Putamen (tissue), 1 donor: ENCODE measurements at regions not wholly inside any gene's neighbourhood (a gene's known extent, or its start where the extent isn't known, plus 50 kb on each side); places are given as distances from the start of the nearest gene placed in this dataset.
"Not testable (repeated sequence)": the region's sequence is repeated elsewhere in the genome, so short reads cannot be mapped to it uniquely, and the experiment has no call there.

Source experiments
- DNase-seq: peaks from one replicate; pipeline ENCODE4 v3.0.0-alpha.2; 2016; ENCODE audit warnings: low spot score

DNA sequence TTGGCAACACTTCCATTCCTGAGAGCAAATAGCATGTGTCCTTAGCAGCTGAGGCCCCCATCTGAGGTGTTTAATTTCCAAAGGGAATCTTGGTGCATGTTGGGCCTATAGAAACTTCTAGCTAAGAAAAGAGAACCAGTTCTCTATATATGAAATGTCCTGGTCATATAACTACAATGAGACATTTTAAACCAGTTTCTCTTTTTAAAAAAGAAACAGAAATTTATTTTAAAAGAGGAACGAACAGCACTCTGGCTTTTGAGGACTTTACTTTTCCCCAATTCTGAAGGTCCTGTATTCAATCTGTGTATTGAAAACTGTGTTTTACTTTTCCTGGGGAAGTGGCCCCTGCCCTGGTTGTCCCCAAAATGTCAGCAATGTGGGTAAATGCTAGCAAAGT is 94.0 kb upstream of the FOXN2 start:
- DNase-seq = no peak

- no peak for DNase-seq
Observed at GRCh38 chr2:48221846-48222516, 92.5 kb upstream of the FOXN2 start.

DNA sequence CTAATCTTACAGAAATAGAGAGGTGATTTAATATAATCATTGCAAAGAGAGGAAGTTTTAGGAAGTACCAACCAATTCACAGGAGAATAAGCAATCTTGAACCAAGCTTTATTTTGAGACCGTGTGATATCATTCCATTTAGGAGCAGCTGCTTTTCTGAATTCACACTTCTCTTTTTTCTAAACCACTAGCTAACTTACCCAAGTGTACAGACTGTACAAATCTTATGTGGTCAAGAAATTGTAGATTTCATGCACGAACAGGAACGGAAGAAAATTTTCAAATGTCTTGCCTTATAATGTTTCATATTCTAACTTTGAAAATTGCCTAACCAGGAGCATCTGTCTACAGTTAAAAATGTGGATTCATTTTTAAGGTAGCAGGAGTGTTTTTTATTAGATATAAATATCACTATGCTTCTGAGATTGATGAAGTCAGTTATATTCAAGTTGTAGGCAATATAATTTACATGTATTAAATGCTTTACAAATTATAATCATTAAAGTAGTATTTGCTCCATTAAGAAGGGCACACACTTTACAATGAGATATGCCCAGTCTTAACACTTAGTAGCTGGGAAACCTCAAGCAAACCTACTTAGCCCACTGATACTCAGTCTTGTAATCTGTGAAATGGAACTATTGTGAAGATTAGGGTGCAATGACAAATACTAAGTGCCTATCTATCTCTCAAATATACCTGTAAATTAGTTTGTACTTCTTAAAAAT is 86.7 kb upstream of the FOXN2 start:
- no peak for DNase-seq

- DNase-seq = no peak
Observed at GRCh38 chr2:48228345-48228684, 86.2 kb upstream of the FOXN2 start.

GRCh38 chr2:48229063-48229462 is 85.4 kb upstream of the FOXN2 start:
- no peak for DNase-seq

GRCh38 chr2:48230834-48231233 is 83.6 kb upstream of the FOXN2 start:
- DNase-seq = no peak

GRCh38 chr2:48232351-48232750 is 82.1 kb upstream of the FOXN2 start:
- no peak for DNase-seq

DNA sequence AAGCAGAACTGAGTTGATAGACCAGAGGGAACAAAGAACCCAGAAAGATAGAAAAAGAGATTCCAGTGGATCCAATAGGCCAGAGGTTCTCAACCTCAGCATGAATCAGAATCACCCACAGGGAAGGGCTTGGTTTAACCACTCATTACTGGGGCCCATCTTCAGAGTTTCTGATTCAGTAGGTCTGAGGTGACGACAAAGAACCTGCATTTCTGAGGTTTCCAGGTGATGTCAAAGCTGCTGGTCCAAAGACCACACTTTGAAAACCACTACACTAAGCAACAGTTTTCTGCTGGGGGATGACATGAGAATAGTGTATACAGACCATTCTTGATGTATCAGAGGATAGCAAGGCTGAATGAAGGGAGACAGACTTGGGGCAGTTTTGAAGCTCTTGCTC is 81.5 kb upstream of the FOXN2 start:
- DNase-seq = no peak

GRCh38 chr2:48233824-48234223 is 80.7 kb upstream of the FOXN2 start:
- not testable (repeated sequence) for DNase-seq

DNA sequence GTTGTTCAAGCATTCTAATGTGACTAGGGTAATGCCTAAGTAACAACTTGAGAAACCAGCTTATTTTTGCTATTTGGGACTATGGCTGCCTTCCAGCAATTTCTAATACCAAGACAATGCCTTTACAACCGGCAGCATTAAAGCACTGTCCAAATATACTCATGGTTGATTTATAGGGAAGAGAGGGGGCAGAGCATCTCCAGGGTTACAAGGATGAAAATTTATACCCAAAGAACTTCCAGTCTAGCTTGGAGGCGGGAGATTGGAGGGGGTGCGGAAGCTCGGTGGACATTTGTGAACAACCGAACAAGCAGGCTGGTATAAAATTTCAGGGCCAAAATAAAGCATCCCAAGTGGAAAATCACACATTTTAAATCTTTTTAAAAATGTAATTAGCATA is 79.4 kb upstream of the FOXN2 start:
- DNase-seq = no peak

GRCh38 chr2:48238381-48238780 is 76.1 kb upstream of the FOXN2 start:
- no peak for DNase-seq

DNA sequence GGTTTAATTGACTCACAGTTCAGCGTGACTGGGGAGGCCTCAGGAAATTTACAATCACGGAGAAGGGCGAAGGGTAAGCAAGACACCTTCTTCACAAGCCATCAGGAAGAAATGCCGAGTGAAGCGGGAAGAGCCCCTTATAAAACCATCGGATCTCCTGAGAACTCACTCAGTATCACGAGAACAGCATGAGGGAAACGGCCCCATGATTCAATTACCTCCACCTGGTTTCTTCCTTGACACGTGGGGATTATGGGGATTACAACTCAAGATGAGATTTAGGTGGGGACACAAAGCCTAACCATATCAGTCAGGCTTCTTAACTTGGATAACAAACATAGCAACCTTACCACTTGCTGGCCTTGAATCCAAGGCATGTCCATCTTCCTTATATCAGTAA is 73.6 kb upstream of the FOXN2 start:
- no peak for DNase-seq

GRCh38 chr2:48247206-48247605 is 67.3 kb upstream of the FOXN2 start:
- DNase-seq = no peak

DNA sequence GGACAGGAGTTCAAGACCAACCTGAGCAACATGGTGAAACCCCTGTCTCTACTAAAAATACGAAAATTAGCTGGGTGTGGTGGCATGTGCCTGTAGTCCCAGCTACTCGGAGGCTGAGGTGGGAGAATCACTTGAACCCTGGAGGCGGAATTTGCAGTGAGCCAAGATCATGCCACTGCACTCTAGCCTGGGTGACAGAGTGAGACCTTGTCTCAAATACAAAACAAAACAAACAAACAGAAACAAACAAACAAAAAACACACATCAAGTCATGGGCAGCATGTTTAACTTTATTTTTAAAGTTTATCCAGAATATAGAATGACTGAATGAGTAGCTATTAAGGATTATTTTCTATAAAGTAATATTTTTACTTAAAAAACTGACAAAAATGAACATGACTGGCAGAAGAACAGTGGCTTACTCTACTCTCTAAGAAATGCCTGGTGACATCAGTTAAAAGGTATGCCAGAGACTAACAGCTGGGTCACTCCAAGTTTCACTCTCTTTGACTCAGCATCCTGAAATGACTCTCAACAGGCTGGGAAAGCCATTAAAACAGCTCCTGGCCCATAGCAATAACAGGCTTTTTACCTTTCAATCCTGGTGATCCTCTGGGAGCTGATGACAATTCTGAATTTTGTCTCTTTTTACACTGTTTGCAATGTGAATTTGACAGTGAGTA is 66.1 kb upstream of the FOXN2 start:
- no peak for DNase-seq

DNA sequence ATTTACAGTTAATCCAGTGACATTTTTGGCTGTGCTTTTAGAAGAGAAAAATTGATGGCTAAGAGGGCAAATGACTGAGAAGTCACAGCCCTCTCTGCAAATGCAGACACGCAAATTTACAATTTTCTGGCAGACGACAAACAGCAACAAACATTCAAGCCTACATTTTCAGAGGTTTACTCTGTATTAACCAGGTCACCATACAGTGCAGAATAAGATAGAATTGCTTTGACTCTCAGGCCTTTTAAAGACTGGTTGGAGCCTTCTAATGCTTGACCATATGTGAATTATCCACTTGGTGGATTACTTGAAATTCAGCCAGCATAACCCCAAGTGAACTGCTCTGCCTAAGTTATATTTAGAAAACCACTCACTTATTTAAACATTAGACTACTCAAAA is 65.5 kb upstream of the FOXN2 start:
- DNase-seq = no peak

GRCh38 chr2:48249631-48250473 is 64.6 kb upstream of the FOXN2 start:
- DNase-seq = no peak

GRCh38 chr2:48250474-48250844 is 64.0 kb upstream of the FOXN2 start:
- no peak for DNase-seq

GRCh38 chr2:48250943-48251342 is 63.5 kb upstream of the FOXN2 start:
- DNase-seq = no peak

DNA sequence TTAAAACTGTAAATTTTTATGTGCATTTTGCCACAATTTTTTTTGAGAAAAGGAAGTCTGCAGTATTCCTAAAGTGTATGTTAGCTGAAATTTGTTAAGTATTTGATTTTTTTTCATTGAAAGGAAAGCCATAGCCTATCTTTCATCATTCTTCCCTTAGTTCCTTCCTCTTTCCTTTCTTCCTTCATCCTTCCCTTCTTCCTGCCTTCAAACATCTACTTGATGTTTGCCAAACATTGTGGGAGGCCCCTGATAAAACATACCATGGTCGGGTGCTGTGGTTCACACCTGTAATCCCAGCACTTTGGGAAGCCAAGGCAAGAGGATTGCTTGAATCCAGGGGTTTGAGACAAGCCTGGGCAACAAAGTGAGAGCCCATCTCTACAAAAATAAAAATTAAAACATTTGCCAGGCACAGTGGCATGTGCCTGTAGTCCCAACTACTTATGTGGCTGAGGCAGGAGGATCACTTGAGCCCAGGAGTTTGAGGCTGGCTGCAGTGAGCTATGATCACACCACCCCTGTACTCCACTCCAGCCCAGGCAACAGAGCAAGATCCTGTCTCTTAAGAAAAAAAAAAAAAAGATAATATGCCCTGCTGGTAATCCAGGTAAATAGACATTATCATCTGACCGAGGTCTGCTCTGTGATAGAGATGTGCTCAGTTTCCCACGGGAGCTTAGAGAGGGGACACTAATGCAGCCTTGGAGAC is 62.9 kb upstream of the FOXN2 start:
- no peak for DNase-seq

DNA sequence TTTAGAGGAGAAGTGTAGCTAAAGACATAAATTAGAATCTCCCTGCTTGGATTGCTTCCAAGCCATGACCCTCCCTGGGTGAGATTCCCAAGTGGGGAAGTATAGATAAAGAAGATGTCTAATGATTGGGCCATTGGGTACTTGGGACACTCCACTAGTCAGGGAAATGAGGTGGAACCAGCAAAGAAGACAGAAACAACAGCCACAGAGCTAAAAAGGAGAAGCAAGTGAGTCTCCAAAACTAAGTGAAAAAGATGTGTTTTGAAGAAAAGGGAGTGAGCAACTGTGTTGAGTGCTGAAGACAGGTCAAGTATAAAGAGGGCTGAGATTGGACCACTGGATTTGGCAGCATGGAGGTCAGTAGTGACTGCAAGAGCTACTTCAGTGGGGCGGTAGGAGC is 61.2 kb upstream of the FOXN2 start:
- DNase-seq = no peak

DNA sequence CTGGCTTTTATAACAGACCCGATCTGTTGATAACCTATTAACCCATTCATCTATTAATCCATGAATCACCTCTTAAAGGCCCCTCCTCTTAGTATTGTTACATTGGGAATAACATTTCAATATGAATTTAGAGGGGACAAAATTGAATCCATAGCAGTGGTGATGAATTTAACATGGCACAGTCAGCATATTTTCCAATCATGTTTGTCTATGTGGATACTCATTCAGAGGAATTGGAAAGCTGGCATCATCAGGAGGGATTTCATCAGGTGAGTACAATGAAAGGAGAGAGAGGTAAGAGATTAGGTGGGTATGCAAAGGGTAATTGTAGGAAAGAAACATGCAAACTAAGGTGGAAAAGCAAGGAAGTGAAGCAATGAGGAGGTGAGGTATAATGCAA is 59.6 kb upstream of the FOXN2 start:
- no peak for DNase-seq

DNA sequence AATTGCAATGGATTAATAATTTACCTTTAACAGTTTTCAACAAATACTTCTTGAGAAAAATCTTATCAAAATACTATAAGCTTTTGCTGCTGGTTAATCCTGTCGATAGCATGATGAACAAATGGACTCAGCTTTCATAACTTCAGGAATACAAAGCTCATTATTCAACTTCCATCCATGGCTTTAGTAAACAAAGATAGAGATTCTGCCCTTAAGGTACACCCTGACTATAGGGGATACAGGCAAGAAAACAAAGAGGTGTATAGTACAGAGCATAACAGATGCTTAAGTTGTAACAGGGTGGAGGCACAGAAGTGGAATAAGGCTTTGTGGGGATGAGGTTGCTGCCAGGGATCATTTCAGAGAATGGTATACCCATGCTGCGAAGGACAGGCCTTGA is 57.0 kb upstream of the FOXN2 start:
- no peak for DNase-seq
